K562 (cell line): ENCODE measurements at regions not wholly inside any gene's neighbourhood (a gene's known extent, or its start where the extent isn't known, plus 50 kb on each side); places are given as distances from the start of the nearest gene placed in this dataset.

Source experiments
- ATAC-seq: fragments of 200-7000 bp; cut with Tn5 transposase; 3 replicates; pipeline ENCODE4 v1.9.1; 2020; ENCODE audit warnings: moderate library complexity
- BruUV-seq: library from RNA; stranded (reverse); fragments of 400-500 nt; replicated peaks from 2 replicates; lab custom pipeline; 2021; lab: Mats Ljungman, UMichigan
- CTCF ChIA-PET: fragments of 300-600 bp; formaldehyde crosslinking; extraction: SDS; loops from one replicate; lab custom pipeline; 2021; ENCODE audit warnings: low intra/inter-chr PET ratio; lab: Yijun Ruan, JAX
- POLR2A ChIA-PET: fragments of 300-600, 350-650 bp; sonication (Branson Sonifier 250); formaldehyde crosslinking; extraction: SDS; loops from one replicate; lab custom pipeline; 2021; ENCODE audit warnings: antibody characterized with exemption, inconsistent platforms; lab: Yijun Ruan, JAX
- DNase-seq, 4 experiments: peaks; one replicate each; pipeline versions ENCODE4 v3.0.0 to v3.0.0-alpha.2; 2011 to 2018; ENCODE audit warnings: low spot score in 3 of 4, mixed read lengths in 3 of 4; ENCODE audit errors: extremely low read depth in 1 of 4
- FAIRE-seq: peaks from 2 replicates; lab custom pipeline; 2011; peaks lifted over from hg19 to GRCh38; lab: Jason Lieb, UNC
- H2AFZ ChIP-seq: 2 replicates; pipeline ENCODE4 v1.6.0; 2011; ENCODE audit warnings: low read depth, low read length, control low read depth, inconsistent platforms
- H3K27ac ChIP-seq: fragments of 200-600 bp; 3 replicates; pipeline ENCODE4 v1.8.0; 2011; ENCODE audit warnings: low read depth, mild to moderate bottlenecking, control low read depth, inconsistent platforms, low read length, moderate library complexity, mixed read lengths; ENCODE audit errors: extremely low read depth
- H3K27me3 ChIP-seq, 2 experiments: fragments of 300-600 bp in 1 of 2; 2 replicates in 1 of 2; 3 replicates in 1 of 2; pipeline versions ENCODE4 v1.6.0 to v1.8.0; 2011; ENCODE audit warnings: inconsistent platforms in 2 of 2, low read length in 2 of 2, mild to moderate bottlenecking in 1 of 2, mixed read lengths in 1 of 2, moderate library complexity in 1 of 2; ENCODE audit not compliant: control insufficient read depth in 2 of 2, insufficient read depth in 2 of 2
- H3K36me3 ChIP-seq: fragments of 300-600 bp; 3 replicates; pipeline ENCODE4 v1.8.0; 2011; ENCODE audit warnings: mild to moderate bottlenecking, low read length, inconsistent platforms; ENCODE audit not compliant: control insufficient read depth, insufficient read depth
- H3K4me1 ChIP-seq, 2 experiments: fragments of 200-600 bp in 1 of 2; replicated peaks in 1 of 2; 2 replicates in 1 of 2; 3 replicates in 1 of 2; pipeline versions ENCODE4 v1.5.1 to v1.8.0; 2011; ENCODE audit warnings: inconsistent platforms in 2 of 2, low read length in 2 of 2, mild to moderate bottlenecking in 1 of 2, mixed read lengths in 1 of 2, moderate library complexity in 1 of 2; ENCODE audit not compliant: control insufficient read depth in 2 of 2, insufficient read depth in 2 of 2
- H3K4me2 ChIP-seq: 2 replicates; pipeline ENCODE4 v1.6.1; 2011; ENCODE audit warnings: low read length, control low read depth, inconsistent platforms, mixed read lengths; ENCODE audit not compliant: insufficient read depth
- H3K4me3 ChIP-seq: fragments of 200-600 bp; sonication (generic), shearing (Covaris generic); 2 replicates; pipeline ENCODE4 v1.5.1; 2016; ENCODE audit warnings: control low read depth, inconsistent platforms
- H3K79me2 ChIP-seq: fragments of 200-600 bp; 3 replicates; pipeline ENCODE4 v1.8.0; 2011; ENCODE audit warnings: low read length, inconsistent platforms; ENCODE audit not compliant: control insufficient read depth, insufficient read depth
- H3K9ac ChIP-seq, 2 experiments: 2 replicates each; pipeline versions ENCODE4 v1.6.0 to v1.6.1; 2011; ENCODE audit warnings: low read depth in 2 of 2, low read length in 2 of 2, control low read depth in 1 of 2, inconsistent platforms in 1 of 2, mild to moderate bottlenecking in 1 of 2, mixed read lengths in 1 of 2; ENCODE audit not compliant: insufficient read depth in 1 of 2
- H3K9me1 ChIP-seq: one replicate; pipeline ENCODE4 v1.6.0; 2011; ENCODE audit warnings: inconsistent platforms, mild to moderate bottlenecking, low read length, moderate library complexity; ENCODE audit not compliant: control insufficient read depth, insufficient read depth
- H3K9me3 ChIP-seq: replicated peaks from 2 replicates; pipeline ENCODE4 v1.5.1; 2011; ENCODE audit warnings: low read depth, low read length, inconsistent platforms; ENCODE audit not compliant: control insufficient read depth, insufficient read depth
- H4K20me1 ChIP-seq: replicated peaks from 2 replicates; pipeline ENCODE4 v1.6.1; 2011; ENCODE audit warnings: low read length, inconsistent platforms, mixed read lengths; ENCODE audit not compliant: control insufficient read depth, insufficient read depth
- CCAR2 ChIP-seq: fragments of 200-400 bp; formaldehyde crosslinking; IDR thresholded peaks from 2 replicates; pipeline ENCODE4 v1.6.1; 2017; ENCODE audit warnings: mild to moderate bottlenecking, low read depth, low read length
- CHD4 ChIP-seq: fragments of 200-600 bp; sonication (generic); IDR thresholded peaks from 3 replicates; pipeline ENCODE4 v1.6.1; 2012; ENCODE audit warnings: low read depth, mild to moderate bottlenecking, mixed read lengths, low read length, inconsistent platforms; ENCODE audit not compliant: insufficient read depth, insufficient replicate concordance, poor library complexity, severe bottlenecking
- ETS2 ChIP-seq: IDR thresholded peaks from 2 replicates; pipeline ENCODE4 v1.6.1; 2016; ENCODE audit warnings: borderline replicate concordance, missing genetic modification characterization, mild to moderate bottlenecking, moderate library complexity, missing compliant biosample characterization; ENCODE audit not compliant: poor library complexity, severe bottlenecking
- KDM4B ChIP-seq, 2 experiments: fragments of 450-650 bp in 1 of 2; sonication (generic) in 1 of 2; IDR thresholded peaks; 2 replicates each; pipeline ENCODE4 v1.6.1; 2016 to 2017; ENCODE audit warnings: borderline replicate concordance in 2 of 2, antibody characterized with exemption in 1 of 2, low read depth in 1 of 2, mild to moderate bottlenecking in 1 of 2
- LARP7 ChIP-seq: fragments of 450-650 bp; IDR thresholded peaks from 2 replicates; pipeline ENCODE4 v1.6.1; 2016
- MAFK ChIP-seq: IDR thresholded peaks from 2 replicates; pipeline ENCODE4 v1.6.1; 2011; ENCODE audit warnings: low read length, improper control_type of control experiment
- NR2C1 ChIP-seq, 2 experiments: fragments of 450-650 bp; IDR thresholded peaks; 2 replicates each; pipeline ENCODE4 v1.6.1; 2017; ENCODE audit warnings: mild to moderate bottlenecking in 2 of 2, antibody characterized with exemption in 1 of 2, inconsistent platforms in 1 of 2, missing compliant biosample characterization in 1 of 2, missing genetic modification characterization in 1 of 2
- PHTF2 ChIP-seq: fragments of 250-450 bp; sonication (Bioruptor Pico); IDR thresholded peaks from 2 replicates; pipeline ENCODE4 v1.5.0; 2021; ENCODE audit warnings: mild to moderate bottlenecking
- PPARD ChIP-seq: fragments of 250-450 bp; sonication (Bioruptor Pico); IDR thresholded peaks from 2 replicates; pipeline ENCODE4 v1.8.0; 2022; ENCODE audit warnings: inconsistent platforms, mild to moderate bottlenecking, moderate library complexity
- SRSF9 ChIP-seq: fragments of 200-400 bp; formaldehyde crosslinking; IDR thresholded peaks from 2 replicates; pipeline ENCODE4 v1.6.1; 2017; ENCODE audit warnings: low read depth, low read length, borderline replicate concordance
- ZNF143 ChIP-seq: sonication (generic); formaldehyde crosslinking; IDR thresholded peaks from 2 replicates; pipeline ENCODE4 v1.9.0; 2022; ENCODE audit warnings: mild to moderate bottlenecking, missing genetic modification reagents
- ZNF785 ChIP-seq: fragments of 250-450 bp; sonication (Bioruptor Pico); IDR thresholded peaks from 2 replicates; pipeline ENCODE4 v1.4.0; 2020; ENCODE audit warnings: mild to moderate bottlenecking
- WGBS: fragments of 100-300 bp; shearing (Covaris generic); methylation state at CpG from one replicate; pipeline ENCODE4 v1.1.6; 2016; ENCODE audit warnings: low coverage, mixed read lengths; ENCODE audit not compliant: insufficient coverage; ENCODE audit errors: missing lambda C conversion rate; 5-methylcytosine and 5-hydroxymethylcytosine counted together
- in situ Hi-C: fragments of 300-500 bp; cut with MboI; formaldehyde crosslinking; loops from 4 replicates; pipeline ENCODE4 v1.15.0; 2018; ENCODE audit warnings: inconsistent platforms, mixed read lengths
- intact Hi-C: fragments of 100-400 bp; cut with micrococcal nuclease; formaldehyde crosslinking; loops from 2 replicates; pipeline ENCODE4 v1.14.2; 2022
- TF ChIP-seq, protein P1 (sequence below), 3 experiments: fragments of 200-800 bp in 1 of 3; sonication (Bioruptor generic) in 1 of 3; sonication (generic) in 1 of 3; formaldehyde crosslinking in 1 of 3; IDR thresholded peaks; 2 replicates each; pipeline versions ENCODE4 v1.6.1 to v1.8.0; 2016 to 2022; ENCODE audit warnings: mild to moderate bottlenecking in 2 of 3, missing compliant biosample characterization in 2 of 3, missing genetic modification characterization in 2 of 3, missing genetic modification reagents in 1 of 3
- TF ChIP-seq, protein P2 (sequence below): sonication (generic); IDR thresholded peaks from 2 replicates; pipeline ENCODE4 v1.6.1; 2016

DNA sequence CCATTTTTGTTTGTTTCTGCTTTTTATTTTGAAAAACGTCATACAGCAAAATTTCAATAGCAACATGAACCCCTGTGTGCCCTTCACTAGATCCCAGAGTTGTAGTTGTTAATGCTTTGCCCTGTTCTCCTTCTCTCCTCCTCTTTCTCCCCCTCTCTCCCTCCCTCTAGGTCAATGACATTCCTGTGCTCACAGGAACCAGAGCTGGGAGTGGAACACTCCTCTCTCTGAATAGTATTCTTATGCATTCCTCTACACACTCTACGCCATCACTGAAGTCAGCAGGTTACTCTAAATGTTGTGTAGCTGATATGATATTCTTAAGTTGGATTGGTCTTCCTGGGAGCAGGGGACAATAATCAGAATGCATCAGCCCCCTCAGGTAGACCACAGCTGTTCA, 243.4 kb downstream of the SYK start:
- Histone ChIP-seq H3K36me3 (no peaks in the 10 kb centered on the region), H3K9ac (no peak overlapping the region), H3K9me3 (no peaks in the 10 kb centered on the region), H3K79me2 (no peaks in the 10 kb centered on the region), H3K4me3 (no peak overlapping the region), H2AFZ (no peak overlapping the region), H4K20me1 (no peaks in the 10 kb centered on the region), H3K27ac (no peak overlapping the region), H3K4me1 (no peaks in the 10 kb centered on the region), H3K4me2 (no peak overlapping the region), H3K9me1 (no peaks in the 10 kb centered on the region), H3K27me3 (peaks cover 0 to 37% of the 10 kb centered on the region in 2 experiments; a peak in 3 of 5 replicates)
- 0% methylated on average over 1 of the region's 2 CpGs for WGBS
- no peak for ATAC-seq
- TF ChIP-seq MAFK (no peak), PPARD (CRISPR knock-in tag) (no peak), KDM4B (IDR thresholded peaks at IDR 0.05; ENCODE audit: borderline replicate concordance in 2 of 2, low read depth in 1 of 2) (no peak)
- TF ChIP-seq, protein P1, sequence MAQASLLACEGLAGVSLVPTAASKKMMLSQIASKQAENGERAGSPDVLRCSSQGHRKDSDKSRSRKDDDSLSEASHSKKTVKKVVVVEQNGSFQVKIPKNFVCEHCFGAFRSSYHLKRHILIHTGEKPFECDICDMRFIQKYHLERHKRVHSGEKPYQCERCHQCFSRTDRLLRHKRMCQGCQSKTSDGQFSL (CRISPR knock-in tag; IDR thresholded peaks at IDR 0.05), result no peak
- TF ChIP-seq, protein P1 (tag; IDR thresholded peaks at IDR 0.05), result no peak
- POLR2A ChIA-PET, result no interaction called here
- CTCF ChIA-PET, result no interaction called here
- no peak for FAIRE-seq
- intact Hi-C loops, result no loop called here
- DNase-seq, result no peak
- in situ Hi-C loops, result no loop called here
- no TSS peak for BruUV-seq

DNA sequence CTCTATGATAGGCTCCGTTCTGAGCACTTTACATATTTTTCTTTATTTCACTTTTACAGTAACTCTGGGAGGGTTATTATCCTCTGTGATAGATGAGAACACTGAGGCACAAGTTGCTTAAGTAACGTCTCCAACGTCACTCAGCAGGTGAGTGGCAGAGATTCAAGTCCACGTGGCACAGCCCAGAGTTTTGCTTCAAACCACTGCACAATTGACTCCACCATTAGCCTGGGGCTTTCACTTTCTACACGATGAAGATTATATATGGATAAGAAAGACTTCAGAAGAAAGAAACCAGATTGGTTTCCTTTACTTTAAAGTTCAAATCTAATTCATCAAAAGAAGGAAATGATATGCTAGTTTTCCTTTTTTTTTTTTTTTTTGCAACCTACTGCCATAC, 245.9 kb downstream of the SYK start:
- H3K27ac ChIP-seq, result no peak overlapping the region
- no peak overlapping the region for H3K9ac ChIP-seq
- DNase-seq, result no peak
- FAIRE-seq, result no peak
- ATAC-seq, result no peak
- H4K20me1 ChIP-seq, result no peaks in the 10 kb centered on the region
- CTCF ChIA-PET, result no interaction called here
- in situ Hi-C loops (no loop called here), intact Hi-C loops (no loop called here)
- H3K4me2 ChIP-seq, result no peak overlapping the region
- H3K36me3 ChIP-seq, result no peaks in the 10 kb centered on the region
- POLR2A ChIA-PET, result no interaction called here
- H3K9me1 ChIP-seq, result no peaks in the 10 kb centered on the region
- WGBS, result 0% methylated on average over 3 of the region's 5 CpGs
- no peaks in the 10 kb centered on the region for H3K4me1 ChIP-seq
- H3K27me3 ChIP-seq, result peaks cover 0 to 24% of the 10 kb centered on the region in 2 experiments; a peak in 4 of 5 replicates
- no peaks in the 10 kb centered on the region for H3K9me3 ChIP-seq
- no peak overlapping the region for H2AFZ ChIP-seq
- no peak overlapping the region for H3K4me3 ChIP-seq
- no TSS peak for BruUV-seq
- no peaks in the 10 kb centered on the region for H3K79me2 ChIP-seq
- no peak for TF ChIP-seq ZNF143 (CRISPR knock-in tag)
- TF ChIP-seq NR2C1 (IDR thresholded peaks at IDR 0.05), result no peak
- no peak for TF ChIP-seq NR2C1 (tag; IDR thresholded peaks at IDR 0.05)
- TF ChIP-seq PHTF2, result no peak
- no peak for TF ChIP-seq ETS2
- TF ChIP-seq LARP7, result no peak
- no peak for TF ChIP-seq ZNF785 (CRISPR knock-in tag)
- TF ChIP-seq CHD4, result no peak
- no peak for TF ChIP-seq SRSF9
- TF ChIP-seq CCAR2, result no peak
- TF ChIP-seq, protein P2, sequence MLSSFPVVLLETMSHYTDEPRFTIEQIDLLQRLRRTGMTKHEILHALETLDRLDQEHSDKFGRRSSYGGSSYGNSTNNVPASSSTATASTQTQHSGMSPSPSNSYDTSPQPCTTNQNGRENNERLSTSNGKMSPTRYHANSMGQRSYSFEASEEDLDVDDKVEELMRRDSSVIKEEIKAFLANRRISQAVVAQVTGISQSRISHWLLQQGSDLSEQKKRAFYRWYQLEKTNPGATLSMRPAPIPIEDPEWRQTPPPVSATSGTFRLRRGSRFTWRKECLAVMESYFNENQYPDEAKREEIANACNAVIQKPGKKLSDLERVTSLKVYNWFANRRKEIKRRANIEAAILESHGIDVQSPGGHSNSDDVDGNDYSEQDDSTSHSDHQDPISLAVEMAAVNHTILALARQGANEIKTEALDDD, result no peak
